ENCODE measurements at regions not wholly inside any gene's neighbourhood (a gene's known extent, or its start where the extent isn't known, plus 50 kb on each side); places are given as distances from the start of the nearest gene placed in this dataset.

- TF ChIP-seq POLR2AphosphoS5 (IDR thresholded peaks at IDR 0.05; ENCODE audit: low read depth, low read length): no peak
- TF ChIP-seq SIN3A (IDR thresholded peaks at IDR 0.05; ENCODE audit: borderline replicate concordance, insufficient read depth, low read length): no peak
Measured at GRCh38 chr20:60361761-60362395, 403.7 kb downstream of the CDH26 start.

Data from PFSK-1 (cell line).